Stromal cell of bone marrow (primary cell): ENCODE measurements at regions not wholly inside any gene's neighbourhood (a gene's known extent, or its start where the extent isn't known, plus 50 kb on each side); places are given as distances from the start of the nearest gene placed in this dataset.
"Not testable (repeated sequence)": the region's sequence is repeated elsewhere in the genome, so short reads cannot be mapped to it uniquely, and the experiment has no call there.

Experiments
- DNase-seq: peaks from one replicate; pipeline ENCODE4 v3.0.0-alpha.2; 2012; ENCODE audit warnings: low read depth

- DNase-seq, result not testable (repeated sequence)
These were observed 97.1 kb downstream of the PPIAL4G start for GRCh38 chr1:148386031-148386398.

GRCh38 chr1:148385371-148386030 is 97.6 kb downstream of the PPIAL4G start:
- DNase-seq, result no peak

- DNase-seq, result no peak
These were observed 99.1 kb downstream of the PPIAL4G start for GRCh38 chr1:148383966-148384365.

- DNase-seq, result no peak
These were observed 103.4 kb downstream of the PPIAL4G start for GRCh38 chr1:148379697-148380096.

GRCh38 chr1:148379170-148379500 is 104.0 kb downstream of the PPIAL4G start:
- DNase-seq, result no peak

- DNase-seq, result not testable (repeated sequence)
These were observed 105.1 kb downstream of the PPIAL4G start for GRCh38 chr1:148377992-148378391.

GRCh38 chr1:148377045-148377444 is 106.1 kb downstream of the PPIAL4G start:
- not testable (repeated sequence) for DNase-seq

GRCh38 chr1:148374101-148374500 is 109.0 kb downstream of the PPIAL4G start:
- no peak for DNase-seq

- no peak for DNase-seq
These were observed 109.7 kb downstream of the PPIAL4G start for GRCh38 chr1:148373192-148373925.

GRCh38 chr1:148372731-148373130 is 110.4 kb downstream of the PPIAL4G start:
- DNase-seq, result no peak

GRCh38 chr1:148372051-148372726 is 110.9 kb downstream of the PPIAL4G start:
- not testable (repeated sequence) for DNase-seq

GRCh38 chr1:148371551-148371994 is 111.5 kb downstream of the PPIAL4G start:
- DNase-seq, result peak; percentile 58

GRCh38 chr1:148370661-148371060 is 112.4 kb downstream of the PPIAL4G start:
- DNase-seq, result not testable (repeated sequence)

GRCh38 chr1:148367596-148367995 is 115.5 kb downstream of the PPIAL4G start:
- DNase-seq, result no peak

- not testable (repeated sequence) for DNase-seq
These were observed 116.9 kb downstream of the PPIAL4G start for GRCh38 chr1:148366136-148366753.

- DNase-seq, result not testable (repeated sequence)
These were observed 118.0 kb downstream of the PPIAL4G start for GRCh38 chr1:148365151-148365550.

GRCh38 chr1:148363979-148364378 is 119.1 kb downstream of the PPIAL4G start:
- not testable (repeated sequence) for DNase-seq

- no peak for DNase-seq
These were observed 119.7 kb downstream of the PPIAL4G start for GRCh38 chr1:148363439-148363810.

- DNase-seq, result no peak
These were observed 120.3 kb downstream of the PPIAL4G start for GRCh38 chr1:148362626-148363438.

- DNase-seq, result no peak
These were observed 120.9 kb downstream of the PPIAL4G start for GRCh38 chr1:148362216-148362611.

GRCh38 chr1:148361427-148362215 is 121.5 kb downstream of the PPIAL4G start:
- DNase-seq, result not testable (repeated sequence)
